Right lobe of liver (tissue), 6 donors: ENCODE measurements at regions not wholly inside any gene's neighbourhood (a gene's known extent, or its start where the extent isn't known, plus 50 kb on each side); places are given as distances from the start of the nearest gene placed in this dataset.

Experiments
- ATAC-seq, 4 donors: fragments of 200-7000 bp; cut with Tn5 transposase; one replicate each; pipeline ENCODE4 v1.9.1; 2020; ENCODE audit warnings: mild to moderate bottlenecking in 4 of 4, moderate library complexity in 4 of 4
- DNase-seq, 3 donors: peaks; one replicate each; pipeline ENCODE4 v3.0.0-alpha.2; 2020
- H3K27ac ChIP-seq, 3 donors: fragments of 200-600 bp; one replicate each; pipeline ENCODE4 v1.8.0; 2022
- H3K27me3 ChIP-seq, 2 donors: fragments of 200-600 bp; one replicate each; pipeline ENCODE4 v1.8.0; 2022
- H3K36me3 ChIP-seq, 4 donors: fragments of 200-600 bp; sonication (generic) in 1 of 4; one replicate each; pipeline versions ENCODE4 v1.5.1 to v1.8.0; 2017 to 2022; ENCODE audit warnings: control low read depth in 1 of 4
- H3K4me1 ChIP-seq, 4 donors: fragments of 200-600 bp; sonication (generic) in 1 of 4; one replicate each; pipeline versions ENCODE4 v1.5.1 to v1.8.0; 2017 to 2022; ENCODE audit warnings: control low read depth in 1 of 4
- H3K4me3 ChIP-seq, 3 donors: fragments of 200-600 bp; one replicate each; pipeline ENCODE4 v1.8.0; 2022
- H3K9me3 ChIP-seq, 4 donors: fragments of 200-600 bp; sonication (generic) in 1 of 4; one replicate each; pipeline versions ENCODE4 v1.5.1 to v1.8.0; 2017 to 2022; ENCODE audit warnings: control low read depth in 1 of 4
- CTCF ChIP-seq, 4 donors: fragments of 200-600 bp in 3 of 4; fragments of 450-650 bp in 1 of 4; IDR thresholded peaks; one replicate each; pipeline versions ENCODE4 v1.5.1 to v1.8.0; 2016 to 2022; ENCODE audit warnings: antibody characterized with exemption in 4 of 4, mild to moderate bottlenecking in 2 of 4
- POLR2A ChIP-seq: fragments of 450-650 bp; IDR thresholded peaks from one replicate; pipeline ENCODE4 v1.6.1; 2017; ENCODE audit warnings: antibody characterized with exemption, mild to moderate bottlenecking
- WGBS: methylation state at CpG from one replicate; pipeline ENCODE4 v1.1.6; 2018; ENCODE audit warnings: low coverage, low lambda C conversion rate; ENCODE audit not compliant: insufficient coverage; ENCODE audit errors: missing lambda C conversion rate; 5-methylcytosine and 5-hydroxymethylcytosine counted together
- intact Hi-C, 2 donors: fragments of 100-400 bp; cut with DNase I; formaldehyde crosslinking; loops; one replicate each; pipeline versions ENCODE4 v1.11.2 to v1.14.1; 2022
- donor health status: DM: no; HTN: yes; CAD: no.
- donor health status: DM: no; HTN: no; CAD: no.
- donor health status: DM: no; HTN: no; CAD: no.
- donor health status: DM: no; HTN: yes; CAD: no.
- donor health status: DM: no; HTN: yes; CAD: no.

GRCh38 chr18:51287818-51288508, 90.5 kb upstream of the MEX3C start:
- DNase-seq (no peak), ATAC-seq (no peak)
- TF ChIP-seq POLR2A: no peak
- no peak for TF ChIP-seq CTCF (IDR thresholded peaks at IDR 0.05)
- Histone ChIP-seq H3K9me3 (no peaks in the 10 kb centered on the region), H3K4me3 (no peak overlapping the region), H3K27ac (no peak overlapping the region), H3K27me3 (no peaks in the 10 kb centered on the region), H3K4me1 (no peaks in the 10 kb centered on the region), H3K36me3 (no peaks in the 10 kb centered on the region)
- intact Hi-C loops: no loop called here
- 89% methylated on average over 4 of the region's 5 CpGs for WGBS

- Histone ChIP-seq H3K9me3 (no peaks in the 10 kb centered on the region), H3K27ac (no peak overlapping the region), H3K36me3 (no peaks in the 10 kb centered on the region), H3K27me3 (no peaks in the 10 kb centered on the region), H3K4me3 (no peak overlapping the region), H3K4me1 (no peaks in the 10 kb centered on the region)
- DNase-seq: no peak
- TF ChIP-seq CTCF (IDR thresholded peaks at IDR 0.05) (no peak), POLR2A (no peak)
- ATAC-seq: no peak
- intact Hi-C loops: no loop called here
- WGBS: 54% methylated on average over 3 of the region's 3 CpGs
Measured at GRCh38 chr18:51288582-51288981, 91.1 kb upstream of the MEX3C start.

- WGBS: no CpG with 5 or more reads among the region's 2 CpGs
- intact Hi-C loops: no loop called here
- no peak for TF ChIP-seq CTCF (IDR thresholded peaks at IDR 0.05)
- no peak for TF ChIP-seq POLR2A
- no peak overlapping the region for H3K27ac ChIP-seq
- H3K4me3 ChIP-seq: no peak overlapping the region
- no peaks in the 10 kb centered on the region for H3K9me3 ChIP-seq
- no peaks in the 10 kb centered on the region for H3K4me1 ChIP-seq
- DNase-seq (no peak), ATAC-seq (no peak)
- no peaks in the 10 kb centered on the region for H3K36me3 ChIP-seq
- no peaks in the 10 kb centered on the region for H3K27me3 ChIP-seq
Measured at GRCh38 chr18:51290860-51291259, 93.4 kb upstream of the MEX3C start.

GRCh38 chr18:51300912-51301311, 103.4 kb upstream of the MEX3C start:
- Histone ChIP-seq H3K27ac (no peak overlapping the region), H3K4me1 (no peaks in the 10 kb centered on the region), H3K27me3 (no peaks in the 10 kb centered on the region), H3K36me3 (no peaks in the 10 kb centered on the region), H3K9me3 (no peaks in the 10 kb centered on the region), H3K4me3 (no peak overlapping the region)
- no peak for TF ChIP-seq CTCF (IDR thresholded peaks at IDR 0.05)
- no peak for TF ChIP-seq POLR2A
- intact Hi-C loops: no loop called here
- DNase-seq (no peak), ATAC-seq (no peak)
- 71% methylated on average over 3 of the region's 3 CpGs for WGBS

- no peak overlapping the region for H3K4me3 ChIP-seq
- H3K27ac ChIP-seq: no peak overlapping the region
- DNase-seq (no peak), ATAC-seq (no peak)
- no peak for TF ChIP-seq POLR2A
- no peak for TF ChIP-seq CTCF (IDR thresholded peaks at IDR 0.05)
- WGBS: 82% methylated on average over 3 of the region's 3 CpGs
- no peaks in the 10 kb centered on the region for H3K27me3 ChIP-seq
- H3K9me3 ChIP-seq: no peaks in the 10 kb centered on the region
- no peaks in the 10 kb centered on the region for H3K4me1 ChIP-seq
- intact Hi-C loops: no loop called here
- no peaks in the 10 kb centered on the region for H3K36me3 ChIP-seq
Measured at GRCh38 chr18:51301376-51301775, 103.9 kb upstream of the MEX3C start.
